Renal pelvis (tissue), 1 donor: ENCODE measurements at regions not wholly inside any gene's neighbourhood (a gene's known extent, or its start where the extent isn't known, plus 50 kb on each side); places are given as distances from the start of the nearest gene placed in this dataset.
"Not testable (repeated sequence)": the region's sequence is repeated elsewhere in the genome, so short reads cannot be mapped to it uniquely, and the experiment has no call there.

Experiments used
- DNase-seq: peaks from one replicate; pipeline ENCODE4 v3.0.0-alpha.2; 2013

GRCh38 chr4:107468812-107469211 is 251.2 kb downstream of the PAPSS1 start:
- no peak for DNase-seq

GRCh38 chr4:107468156-107468555 is 251.9 kb downstream of the PAPSS1 start:
- DNase-seq: no peak

- no peak for DNase-seq
Measured at GRCh38 chr4:107467461-107467860, 252.6 kb downstream of the PAPSS1 start.

GRCh38 chr4:107458194-107458593 is 261.8 kb downstream of the PAPSS1 start:
- no peak for DNase-seq

- DNase-seq: no peak
Measured at GRCh38 chr4:107453987-107454386, 266.0 kb downstream of the PAPSS1 start.

- DNase-seq: no peak
Measured at GRCh38 chr4:107452717-107453630, 267.1 kb downstream of the PAPSS1 start.

GRCh38 chr4:107449611-107450369 is 270.2 kb downstream of the PAPSS1 start:
- DNase-seq: no peak

GRCh38 chr4:107442538-107443111 is 277.4 kb downstream of the PAPSS1 start:
- DNase-seq: peak; percentile 14

- no peak for DNase-seq
Measured at GRCh38 chr4:107439401-107439800, 280.6 kb downstream of the PAPSS1 start.

GRCh38 chr4:107436471-107436870 is 283.6 kb downstream of the PAPSS1 start:
- not testable (repeated sequence) for DNase-seq

- DNase-seq: no peak
Measured at GRCh38 chr4:107432451-107432850, 287.6 kb downstream of the PAPSS1 start.

- no peak for DNase-seq
Measured at GRCh38 chr4:107423677-107424405, 296.2 kb downstream of the PAPSS1 start.

GRCh38 chr4:107419536-107419935 is 300.5 kb downstream of the PAPSS1 start:
- not testable (repeated sequence) for DNase-seq

- no peak for DNase-seq
Measured at GRCh38 chr4:107419052-107419451, 301.0 kb downstream of the PAPSS1 start.

- DNase-seq: not testable (repeated sequence)
Measured at GRCh38 chr4:107415490-107415889, 304.5 kb downstream of the PAPSS1 start.

- not testable (repeated sequence) for DNase-seq
Measured at GRCh38 chr4:107409872-107410271, 310.2 kb downstream of the PAPSS1 start.

GRCh38 chr4:107408968-107409367 is 311.1 kb downstream of the PAPSS1 start:
- no peak for DNase-seq

- peak; percentile 23 for DNase-seq
Measured at GRCh38 chr4:107404591-107405300, 315.3 kb downstream of the PAPSS1 start.

GRCh38 chr4:107402291-107402690 is 317.7 kb downstream of the PAPSS1 start:
- no peak for DNase-seq

GRCh38 chr4:107392951-107393350 is 327.1 kb downstream of the PAPSS1 start:
- DNase-seq: no peak

- DNase-seq: no peak
Measured at GRCh38 chr4:107392380-107392779, 327.7 kb downstream of the PAPSS1 start.
